PFSK-1 (cell line): ENCODE measurements at regions not wholly inside any gene's neighbourhood (a gene's known extent, or its start where the extent isn't known, plus 50 kb on each side); places are given as distances from the start of the nearest gene placed in this dataset.

Source experiments
- FOXP2 ChIP-seq: optimal IDR thresholded peaks from 2 replicates; pipeline ENCODE3; 2011; ENCODE audit warnings: borderline replicate concordance, control low read depth, inconsistent platforms; ENCODE audit not compliant: insufficient read depth; ENCODE audit errors: extremely low read length, extremely low read depth
- POLR2AphosphoS5 ChIP-seq: IDR thresholded peaks from 2 replicates; pipeline ENCODE4 v1.6.1; 2012; ENCODE audit warnings: low read depth, mild to moderate bottlenecking, control low read depth, low read length, moderate library complexity
- SIN3A ChIP-seq: IDR thresholded peaks from 2 replicates; pipeline ENCODE4 v1.6.1; 2012; ENCODE audit warnings: mild to moderate bottlenecking, low read length, moderate library complexity, borderline replicate concordance; ENCODE audit not compliant: insufficient read depth
- TAF1 ChIP-seq: IDR thresholded peaks from 2 replicates; pipeline ENCODE4 v1.6.1; 2012; ENCODE audit warnings: low read length, control low read depth, borderline replicate concordance; ENCODE audit not compliant: insufficient read depth
- TF ChIP-seq, protein P1 (sequence below), 2 experiments: IDR thresholded peaks; 2 replicates each; pipeline versions ENCODE4 v1.6.1 to v1.8.0; 2011 to 2012; ENCODE audit warnings: low read depth in 2 of 2, low read length in 2 of 2, control low read depth in 1 of 2, inconsistent platforms in 1 of 2, mild to moderate bottlenecking in 1 of 2, moderate library complexity in 1 of 2; ENCODE audit not compliant: insufficient read depth in 1 of 2

- TF ChIP-seq SIN3A (no peak), TAF1 (no peak), FOXP2 (no peak), POLR2AphosphoS5 (no peak)
- TF ChIP-seq, protein P1, sequence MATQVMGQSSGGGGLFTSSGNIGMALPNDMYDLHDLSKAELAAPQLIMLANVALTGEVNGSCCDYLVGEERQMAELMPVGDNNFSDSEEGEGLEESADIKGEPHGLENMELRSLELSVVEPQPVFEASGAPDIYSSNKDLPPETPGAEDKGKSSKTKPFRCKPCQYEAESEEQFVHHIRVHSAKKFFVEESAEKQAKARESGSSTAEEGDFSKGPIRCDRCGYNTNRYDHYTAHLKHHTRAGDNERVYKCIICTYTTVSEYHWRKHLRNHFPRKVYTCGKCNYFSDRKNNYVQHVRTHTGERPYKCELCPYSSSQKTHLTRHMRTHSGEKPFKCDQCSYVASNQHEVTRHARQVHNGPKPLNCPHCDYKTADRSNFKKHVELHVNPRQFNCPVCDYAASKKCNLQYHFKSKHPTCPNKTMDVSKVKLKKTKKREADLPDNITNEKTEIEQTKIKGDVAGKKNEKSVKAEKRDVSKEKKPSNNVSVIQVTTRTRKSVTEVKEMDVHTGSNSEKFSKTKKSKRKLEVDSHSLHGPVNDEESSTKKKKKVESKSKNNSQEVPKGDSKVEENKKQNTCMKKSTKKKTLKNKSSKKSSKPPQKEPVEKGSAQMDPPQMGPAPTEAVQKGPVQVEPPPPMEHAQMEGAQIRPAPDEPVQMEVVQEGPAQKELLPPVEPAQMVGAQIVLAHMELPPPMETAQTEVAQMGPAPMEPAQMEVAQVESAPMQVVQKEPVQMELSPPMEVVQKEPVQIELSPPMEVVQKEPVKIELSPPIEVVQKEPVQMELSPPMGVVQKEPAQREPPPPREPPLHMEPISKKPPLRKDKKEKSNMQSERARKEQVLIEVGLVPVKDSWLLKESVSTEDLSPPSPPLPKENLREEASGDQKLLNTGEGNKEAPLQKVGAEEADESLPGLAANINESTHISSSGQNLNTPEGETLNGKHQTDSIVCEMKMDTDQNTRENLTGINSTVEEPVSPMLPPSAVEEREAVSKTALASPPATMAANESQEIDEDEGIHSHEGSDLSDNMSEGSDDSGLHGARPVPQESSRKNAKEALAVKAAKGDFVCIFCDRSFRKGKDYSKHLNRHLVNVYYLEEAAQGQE (IDR thresholded peaks at IDR 0.05; ENCODE audit: insufficient read depth in 1 of 2, low read depth in 2 of 2, low read length in 2 of 2) = no peak
Observed at GRCh38 chr3:115284980-115285379, 137.9 kb upstream of the ZBTB20 start.

DNA sequence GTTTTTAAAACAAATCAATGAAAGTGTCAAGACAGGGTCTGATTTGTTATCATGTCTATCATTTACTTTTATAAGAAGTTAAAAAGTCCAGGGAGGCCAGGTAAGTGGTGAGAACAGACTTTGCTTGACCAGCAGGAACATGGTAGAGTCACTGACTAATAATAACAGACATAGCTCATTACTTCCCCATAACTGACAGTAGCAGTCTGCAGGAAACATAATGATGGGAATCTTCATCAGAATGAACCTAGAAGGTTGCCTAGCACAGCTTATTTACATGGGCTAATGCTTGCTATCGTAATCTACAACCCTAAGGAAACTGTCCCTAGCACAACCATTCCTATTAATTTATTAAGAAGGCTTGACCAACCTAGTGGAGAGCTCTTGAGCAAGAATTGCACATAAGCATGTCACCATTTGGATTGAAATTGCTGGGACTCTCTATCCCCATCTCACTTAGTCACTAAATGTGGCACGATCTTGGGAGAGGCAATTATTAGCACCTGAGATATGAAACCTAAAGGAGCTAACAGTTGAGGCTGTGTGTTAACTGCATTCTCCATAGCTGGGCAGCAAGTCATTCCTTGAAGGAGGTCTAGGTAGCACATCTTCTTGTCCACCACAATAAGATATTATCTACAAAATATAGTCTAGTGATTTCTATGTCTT, 139.6 kb upstream of the ZBTB20 start:
- TF ChIP-seq POLR2AphosphoS5 = no peak
- TF ChIP-seq FOXP2 = no peak
- TF ChIP-seq, protein P1 (IDR thresholded peaks at IDR 0.05; ENCODE audit: insufficient read depth in 1 of 2, low read depth in 2 of 2, low read length in 2 of 2) = no peak
- no peak for TF ChIP-seq TAF1
- TF ChIP-seq SIN3A = no peak

DNA sequence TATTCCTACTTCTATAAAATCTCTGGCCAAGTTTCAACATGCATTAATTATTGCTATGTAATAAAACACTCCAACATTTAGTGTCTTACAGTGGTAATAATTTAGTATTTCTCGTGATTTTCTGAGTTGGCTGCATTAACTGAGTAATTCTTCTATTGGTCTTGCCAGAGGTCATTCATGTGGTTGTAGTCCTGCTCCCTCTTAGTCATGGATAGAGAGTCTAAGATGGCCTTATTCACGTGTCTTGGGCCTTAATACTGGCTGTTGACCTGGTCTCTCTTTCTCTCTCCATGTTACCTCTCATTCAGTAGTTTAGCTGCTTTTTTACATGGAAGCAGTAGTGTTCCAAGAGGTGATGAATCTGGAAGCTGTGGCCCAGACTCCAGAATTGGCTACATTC, 140.1 kb upstream of the ZBTB20 start:
- TF ChIP-seq SIN3A (no peak), TAF1 (no peak), POLR2AphosphoS5 (no peak), FOXP2 (no peak)
- TF ChIP-seq, protein P1 (IDR thresholded peaks at IDR 0.05; ENCODE audit: insufficient read depth in 1 of 2, low read depth in 2 of 2, low read length in 2 of 2) = no peak

- TF ChIP-seq, protein P1 (IDR thresholded peaks at IDR 0.05; ENCODE audit: insufficient read depth in 1 of 2, low read depth in 2 of 2, low read length in 2 of 2) = no peak
- no peak for TF ChIP-seq FOXP2
- no peak for TF ChIP-seq POLR2AphosphoS5
- no peak for TF ChIP-seq TAF1
- TF ChIP-seq SIN3A = no peak
Observed at GRCh38 chr3:115292131-115292530, 145.0 kb upstream of the ZBTB20 start.
